Fibroblast of mammary gland (primary cell): ENCODE measurements at regions not wholly inside any gene's neighbourhood (a gene's known extent, or its start where the extent isn't known, plus 50 kb on each side); places are given as distances from the start of the nearest gene placed in this dataset.
A peak's percentile ranks its signal among the peaks of the same experiment; 100 is the strongest.

Source experiments
- DNase-seq: peaks from one replicate; pipeline ENCODE4 v3.0.0-alpha.2; 2010; ENCODE audit warnings: low read depth
- H3K4me3 ChIP-seq: 2 replicates; pipeline ENCODE4 v1.5.1; 2011; ENCODE audit warnings: low read depth, mild to moderate bottlenecking, low read length, moderate library complexity; ENCODE audit not compliant: control insufficient read depth
- CTCF ChIP-seq: conservative IDR thresholded peaks from 2 replicates; pipeline ENCODE4 v1.5.1; 2011; ENCODE audit warnings: low read depth, low read length, inconsistent platforms; ENCODE audit not compliant: control insufficient read depth, insufficient read depth

GRCh38 chr5:10860196-10860543 lies 99.1 kb upstream of the DAP start:
- TF ChIP-seq CTCF, result no peak
- no peak overlapping the region for H3K4me3 ChIP-seq
- no peak for DNase-seq

DNA sequence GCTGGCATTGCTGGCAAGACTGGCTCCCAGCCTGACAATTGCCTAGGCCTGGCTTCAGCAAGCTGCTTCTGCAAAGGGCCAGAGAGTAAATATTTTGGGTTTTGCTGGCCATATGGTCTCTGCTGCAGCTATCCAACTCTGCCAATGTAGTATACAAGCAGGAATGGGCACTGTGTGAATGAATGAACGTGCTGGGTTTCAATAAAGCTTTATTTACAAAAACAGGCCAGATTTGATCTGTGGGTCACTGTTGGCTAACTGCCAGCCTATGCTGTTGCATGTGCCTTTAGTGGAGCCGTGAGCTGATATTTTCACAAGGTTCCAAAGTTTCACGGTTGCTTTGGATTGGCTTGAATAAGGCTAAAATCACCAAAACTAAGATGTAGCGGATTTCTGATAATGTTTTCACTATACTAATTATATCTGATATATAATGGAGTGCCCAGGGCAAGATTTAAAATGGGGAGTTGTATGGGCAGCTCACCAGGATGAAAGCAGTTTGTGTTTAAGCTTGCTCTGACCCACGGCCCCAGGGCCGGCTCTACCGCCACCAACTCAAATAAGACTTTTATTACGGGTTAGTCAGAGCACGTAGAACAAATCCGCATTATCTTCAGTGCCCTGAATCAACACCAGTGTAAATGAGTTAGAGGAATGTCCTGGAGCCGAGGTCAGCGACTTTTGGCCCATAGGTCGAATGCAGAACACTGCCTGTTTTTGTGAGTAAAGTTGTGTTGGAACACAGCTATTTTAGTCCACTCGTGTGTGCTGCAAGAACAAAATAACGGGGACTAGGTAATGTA lies 98.6 kb upstream of the DAP start:
- TF ChIP-seq CTCF, result no peak
- H3K4me3 ChIP-seq, result no peak overlapping the region
- no peak for DNase-seq

GRCh38 chr5:10858945-10859344 lies 97.9 kb upstream of the DAP start:
- no peak overlapping the region for H3K4me3 ChIP-seq
- no peak for TF ChIP-seq CTCF
- DNase-seq, result no peak

DNA sequence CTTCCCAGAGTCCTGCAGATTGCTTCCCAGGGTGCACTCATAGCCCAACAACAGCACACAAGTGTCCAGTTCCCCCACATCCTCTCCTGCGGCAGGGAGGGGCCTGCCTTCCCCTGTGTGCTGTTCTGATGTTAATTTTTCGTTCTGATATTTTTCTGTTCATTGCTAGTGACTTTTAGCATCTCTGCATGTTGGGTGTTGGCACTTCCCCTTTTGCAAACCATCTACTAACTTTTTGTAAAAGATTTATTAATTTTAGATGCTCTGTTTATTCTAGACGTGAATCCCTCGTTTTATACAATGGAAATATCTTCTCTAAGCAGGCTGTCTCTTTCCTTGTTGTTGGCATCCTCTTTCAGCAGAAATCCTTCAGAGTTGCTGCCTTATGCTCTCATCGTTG lies 97.3 kb upstream of the DAP start:
- TF ChIP-seq CTCF, result no peak
- DNase-seq, result no peak
- H3K4me3 ChIP-seq, result no peak overlapping the region

DNA sequence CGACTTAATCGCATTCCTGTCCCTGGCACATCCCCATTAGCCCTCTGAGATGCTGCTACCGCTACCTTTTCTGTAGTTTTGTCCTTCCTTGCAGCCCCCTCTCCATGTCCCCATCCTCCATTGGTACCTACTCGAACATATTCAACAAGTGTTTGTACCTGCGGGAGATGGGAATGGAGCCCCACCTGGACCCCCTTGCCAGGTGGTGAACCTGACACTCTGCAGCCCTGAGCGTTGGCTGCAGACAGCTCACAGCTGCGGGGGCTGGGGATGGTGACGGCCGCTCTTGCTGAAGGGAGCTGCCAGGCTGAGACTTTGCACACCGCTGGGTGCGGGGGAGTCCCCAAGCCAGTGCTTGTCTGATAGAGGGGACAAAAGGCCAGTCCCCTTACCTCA lies 96.3 kb upstream of the DAP start:
- TF ChIP-seq CTCF, result no peak
- no peak overlapping the region for H3K4me3 ChIP-seq
- DNase-seq, result no peak

GRCh38 chr5:10856683-10857337 lies 95.8 kb upstream of the DAP start:
- peak; percentile 82 for TF ChIP-seq CTCF
- no peak overlapping the region for H3K4me3 ChIP-seq
- peak; percentile 25 for DNase-seq
